HG03175 (cell line): ENCODE measurements at regions not wholly inside any gene's neighbourhood (a gene's known extent, or its start where the extent isn't known, plus 50 kb on each side); places are given as distances from the start of the nearest gene placed in this dataset.
"Not testable (repeated sequence)": the region's sequence is repeated elsewhere in the genome, so short reads cannot be mapped to it uniquely, and the experiment has no call there.

ENCODE experiments used
- ATAC-seq: cut with Tn5 transposase; IDR thresholded peaks from one replicate; pipeline ENCODE4 v1.9.1; 2021; ENCODE audit warnings: mild to moderate bottlenecking, moderate library complexity; ENCODE audit not compliant: unreplicated experiment

- ATAC-seq, result no peak
Observed at GRCh38 chr4:187617113-187617512, 378.5 kb upstream of the ZFP42 start.

- ATAC-seq, result no peak
Observed at GRCh38 chr4:187618701-187619281, 376.8 kb upstream of the ZFP42 start.

DNA sequence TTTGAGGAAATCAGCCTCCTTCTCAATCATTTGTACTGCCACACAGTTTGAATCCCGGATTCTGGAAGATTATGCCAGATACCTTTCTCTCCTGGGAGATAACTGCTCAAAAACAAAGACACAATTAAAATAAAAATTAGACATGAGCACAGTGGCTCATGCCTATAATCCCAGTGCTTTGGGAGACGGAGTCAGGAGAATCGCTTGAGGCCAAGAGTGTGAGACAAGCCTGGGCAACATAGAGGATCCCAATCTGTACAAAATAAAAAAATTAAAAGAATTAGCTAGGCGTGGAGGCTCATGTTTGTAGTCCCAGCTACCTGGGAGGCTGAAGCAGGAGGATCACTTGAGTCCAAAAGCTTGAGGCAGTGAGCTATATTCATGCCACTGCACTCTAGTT, 376.3 kb upstream of the ZFP42 start:
- ATAC-seq, result no peak

GRCh38 chr4:187632260-187632995, 363.1 kb upstream of the ZFP42 start:
- no peak for ATAC-seq

DNA sequence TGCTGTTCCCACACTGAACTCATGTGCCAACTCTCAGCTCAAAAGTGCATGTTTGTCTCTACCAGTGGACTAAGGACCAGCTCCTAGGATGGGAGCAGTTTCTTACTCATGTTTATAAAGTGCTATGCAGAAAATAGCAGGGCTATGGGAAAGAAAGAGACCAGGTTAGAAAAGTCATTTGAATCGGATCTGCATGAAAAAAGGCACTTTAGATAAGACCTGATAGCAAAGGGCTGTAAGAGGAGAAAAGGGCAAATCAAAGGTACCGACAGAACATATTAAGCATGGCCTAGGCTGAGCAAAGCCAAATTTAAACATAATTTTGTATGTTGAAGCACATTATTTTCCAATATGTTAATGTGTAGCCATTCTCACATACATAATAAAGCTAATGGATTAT, 362.3 kb upstream of the ZFP42 start:
- no peak for ATAC-seq

DNA sequence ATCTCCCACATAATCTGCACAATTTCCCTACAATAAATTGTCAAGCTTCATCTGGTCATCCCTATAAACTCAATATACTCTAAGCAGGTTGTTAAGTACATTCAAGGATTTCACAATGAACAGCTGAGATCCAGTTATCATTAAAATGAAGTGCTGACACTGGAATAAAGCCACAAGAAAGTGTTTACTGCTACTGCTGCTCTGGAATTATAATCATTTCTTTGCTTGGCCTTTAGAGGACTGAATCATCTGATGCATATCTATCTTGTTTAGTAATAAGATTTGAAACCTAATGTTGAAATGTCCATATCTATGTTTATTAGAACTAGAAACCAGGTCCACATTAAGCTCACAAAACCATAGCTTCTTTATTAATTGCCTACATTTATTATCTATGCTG, 338.6 kb upstream of the ZFP42 start:
- ATAC-seq, result no peak

DNA sequence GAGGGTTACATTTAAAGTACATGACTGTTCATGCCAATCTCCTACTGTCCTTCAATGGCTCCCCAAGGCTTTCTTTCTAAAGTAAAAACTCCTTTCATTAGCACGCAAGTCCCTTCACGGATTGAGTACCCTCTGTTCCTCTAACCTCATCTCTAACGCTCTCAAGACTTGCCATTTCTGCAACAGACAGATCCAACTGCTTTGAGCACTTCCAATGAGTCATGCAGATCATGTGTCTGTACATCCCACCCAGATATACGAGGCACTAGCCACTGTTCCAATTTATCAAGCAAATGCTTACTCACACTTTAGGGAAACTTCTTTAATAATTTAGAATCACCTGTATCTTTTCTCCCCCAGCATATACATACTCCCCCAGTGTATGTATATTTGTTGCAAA, 332.5 kb upstream of the ZFP42 start:
- no peak for ATAC-seq

- no peak for ATAC-seq
Observed at GRCh38 chr4:187664011-187664410, 331.6 kb upstream of the ZFP42 start.

- ATAC-seq, result no peak
Observed at GRCh38 chr4:187665086-187665485, 330.5 kb upstream of the ZFP42 start.

DNA sequence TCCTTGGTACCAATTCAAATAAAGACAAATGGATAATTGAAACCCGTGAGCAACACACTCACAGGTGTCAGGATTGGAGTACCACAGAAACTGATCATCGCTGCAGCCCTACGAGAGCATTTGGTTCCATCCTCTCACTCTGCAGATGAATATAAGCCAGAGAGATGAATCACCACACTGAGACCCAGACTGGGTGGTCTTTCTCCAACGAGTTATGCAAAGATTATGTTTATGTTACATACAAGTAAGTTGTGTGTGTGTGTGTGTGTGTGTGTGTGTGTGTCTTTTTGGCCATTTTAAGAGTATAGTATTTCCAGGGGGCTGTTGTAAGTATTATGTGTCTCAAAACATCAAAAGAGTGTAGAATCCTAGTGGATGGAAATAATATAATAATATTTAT, 329.5 kb upstream of the ZFP42 start:
- no peak for ATAC-seq

GRCh38 chr4:187666697-187667494, 328.7 kb upstream of the ZFP42 start:
- no peak for ATAC-seq

GRCh38 chr4:187668526-187669082, 327.0 kb upstream of the ZFP42 start:
- no peak for ATAC-seq

DNA sequence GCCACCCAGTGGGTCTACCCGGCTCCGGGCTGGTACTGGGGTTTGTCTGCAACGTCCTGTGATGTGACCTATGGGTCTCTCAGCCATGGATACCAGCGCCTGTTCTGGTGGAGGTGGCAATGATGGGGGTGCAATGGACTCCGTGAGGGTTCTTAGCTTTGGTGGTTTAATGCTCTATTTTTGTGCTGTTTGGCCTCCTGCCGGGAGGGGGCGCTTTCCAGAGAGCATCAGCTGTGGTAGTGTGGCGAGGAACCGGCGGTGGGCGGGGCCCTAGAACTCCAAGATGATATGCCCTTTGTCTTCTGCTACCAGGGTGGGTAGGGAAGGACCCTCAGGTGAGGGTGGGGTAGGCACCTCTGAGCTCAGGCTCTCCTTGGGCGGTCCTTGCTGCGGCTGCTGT, 324.1 kb upstream of the ZFP42 start:
- not testable (repeated sequence) for ATAC-seq

- not testable (repeated sequence) for ATAC-seq
Observed at GRCh38 chr4:187671958-187672357, 323.6 kb upstream of the ZFP42 start.

DNA sequence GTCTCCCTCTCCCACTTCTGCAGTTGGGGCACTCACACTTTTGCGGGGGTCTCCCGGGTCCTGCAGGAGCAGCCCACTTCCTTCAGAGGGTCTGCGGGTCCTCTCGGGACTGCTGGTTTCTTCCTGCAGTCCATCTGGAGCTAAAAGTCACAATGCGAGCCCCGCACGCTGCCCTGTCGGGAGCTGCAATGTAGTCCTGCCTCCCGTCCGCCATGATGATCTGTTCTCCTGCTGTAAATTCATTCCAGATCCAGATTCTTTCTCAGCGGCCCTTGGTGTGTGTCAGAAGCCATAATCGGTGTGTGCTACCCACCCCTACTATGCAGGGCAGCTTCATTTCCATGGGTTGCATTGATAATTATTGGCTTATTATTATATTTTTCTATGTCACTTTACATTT, 323.0 kb upstream of the ZFP42 start:
- ATAC-seq, result not testable (repeated sequence)

GRCh38 chr4:187679450-187679849, 316.1 kb upstream of the ZFP42 start:
- ATAC-seq, result no peak

GRCh38 chr4:187685247-187685646, 310.3 kb upstream of the ZFP42 start:
- no peak for ATAC-seq

- no peak for ATAC-seq
Observed at GRCh38 chr4:187687697-187688096, 307.9 kb upstream of the ZFP42 start.

DNA sequence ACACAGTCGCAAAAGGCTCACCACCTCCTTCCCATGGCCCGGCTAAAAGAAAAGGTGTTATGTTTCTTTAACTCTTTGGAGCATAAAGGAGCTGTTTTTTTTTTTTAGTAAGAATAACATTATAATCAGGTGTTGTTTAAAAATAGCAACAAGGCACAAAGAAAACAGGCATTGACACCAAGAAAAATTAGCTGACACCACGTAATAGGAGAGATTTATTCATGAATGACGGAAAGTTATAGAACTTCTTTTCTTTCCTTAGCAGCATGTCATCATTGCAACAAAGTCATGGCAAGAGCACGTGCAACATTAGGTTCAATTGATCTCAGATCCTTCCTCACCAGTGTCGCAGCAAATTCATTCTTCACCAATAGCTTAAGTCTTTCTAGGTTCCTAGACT, 302.9 kb upstream of the ZFP42 start:
- no peak for ATAC-seq

DNA sequence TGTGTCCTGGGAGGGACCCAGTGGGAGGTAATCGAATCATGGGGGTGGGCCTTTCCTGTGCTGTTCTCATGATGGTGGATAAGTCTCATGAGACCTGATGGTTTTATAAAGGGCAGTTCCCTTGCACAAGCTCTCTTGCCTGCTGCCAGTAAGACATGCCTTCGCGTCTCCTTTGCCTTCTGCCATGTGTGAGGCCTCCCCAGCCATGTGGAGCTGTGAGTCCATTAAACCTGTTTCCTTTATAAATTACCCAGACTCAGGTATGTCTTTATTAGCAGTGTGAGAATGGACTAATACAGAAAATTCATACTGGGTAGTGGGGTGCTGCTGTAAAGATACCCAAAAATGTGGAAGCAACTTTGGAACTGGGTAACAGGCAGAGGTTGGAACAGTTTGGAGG, 300.0 kb upstream of the ZFP42 start:
- not testable (repeated sequence) for ATAC-seq

GRCh38 chr4:187711586-187711985, 284.0 kb upstream of the ZFP42 start:
- ATAC-seq, result no peak

- no peak for ATAC-seq
Observed at GRCh38 chr4:187714957-187715356, 280.6 kb upstream of the ZFP42 start.
